ENCODE measurements at regions not wholly inside any gene's neighbourhood (a gene's known extent, or its start where the extent isn't known, plus 50 kb on each side); places are given as distances from the start of the nearest gene placed in this dataset.

GRCh38 chr20:63115651-63116411 lies 100.1 kb downstream of the YTHDF1 start:
- no peak for DNase-seq (ENCODE audit: low read depth)

GRCh38 chr20:63114693-63115311 lies 101.1 kb downstream of the YTHDF1 start:
- no peak for DNase-seq (ENCODE audit: low read depth)

GRCh38 chr20:63114006-63114692 lies 101.8 kb downstream of the YTHDF1 start:
- DNase-seq (ENCODE audit: low read depth) = no peak

- no peak for DNase-seq (ENCODE audit: low read depth)
Measured at GRCh38 chr20:63112491-63113219, 103.3 kb downstream of the YTHDF1 start.

GRCh38 chr20:63108247-63108646 lies 101.5 kb upstream of the BHLHE23 start:
- DNase-seq (ENCODE audit: low read depth) = no peak

GRCh38 chr20:63107449-63108200 lies 100.9 kb upstream of the BHLHE23 start:
- DNase-seq (ENCODE audit: low read depth) = no peak

GRCh38 chr20:63106765-63107448 lies 100.1 kb upstream of the BHLHE23 start:
- no peak for DNase-seq (ENCODE audit: low read depth)

- no peak for DNase-seq (ENCODE audit: low read depth)
Measured at GRCh38 chr20:63106108-63106764, 99.5 kb upstream of the BHLHE23 start.

GRCh38 chr20:63105211-63106107 lies 98.7 kb upstream of the BHLHE23 start:
- no peak for DNase-seq (ENCODE audit: low read depth)

GRCh38 chr20:63104312-63105181 lies 97.8 kb upstream of the BHLHE23 start:
- no peak for DNase-seq (ENCODE audit: low read depth)

- no peak for DNase-seq (ENCODE audit: low read depth)
Measured at GRCh38 chr20:63103402-63104311, 96.9 kb upstream of the BHLHE23 start.

- DNase-seq (ENCODE audit: low read depth) = peak; percentile 38
Measured at GRCh38 chr20:63102721-63103375, 96.1 kb upstream of the BHLHE23 start.

- peak; percentile 26 for DNase-seq (ENCODE audit: low read depth)
Measured at GRCh38 chr20:63101781-63102720, 95.3 kb upstream of the BHLHE23 start.

GRCh38 chr20:63100926-63101699 lies 94.3 kb upstream of the BHLHE23 start:
- DNase-seq (ENCODE audit: low read depth) = no peak
